Breast epithelium (tissue), 3 donors: ENCODE measurements at regions not wholly inside any gene's neighbourhood (a gene's known extent, or its start where the extent isn't known, plus 50 kb on each side); places are given as distances from the start of the nearest gene placed in this dataset.

ENCODE experiments used
- CTCF ChIP-seq, 3 donors: fragments of 450-650 bp; IDR thresholded peaks; one replicate each; pipeline ENCODE4 v1.5.1; 2016 to 2017; ENCODE audit warnings: antibody characterized with exemption in 3 of 3, mild to moderate bottlenecking in 3 of 3, moderate library complexity in 3 of 3
- POLR2A ChIP-seq: fragments of 450-650 bp; IDR thresholded peaks from one replicate; pipeline ENCODE4 v1.6.1; 2016; ENCODE audit warnings: antibody characterized with exemption, mild to moderate bottlenecking, moderate library complexity

- TF ChIP-seq POLR2A: no peak
- no peak for TF ChIP-seq CTCF (IDR thresholded peaks at IDR 0.05)
These were observed 235.8 kb downstream of the TMEM38B start for GRCh38 chr9:105930011-105930627.
